ENCODE measurements at regions not wholly inside any gene's neighbourhood (a gene's known extent, or its start where the extent isn't known, plus 50 kb on each side); places are given as distances from the start of the nearest gene placed in this dataset.

DNA sequence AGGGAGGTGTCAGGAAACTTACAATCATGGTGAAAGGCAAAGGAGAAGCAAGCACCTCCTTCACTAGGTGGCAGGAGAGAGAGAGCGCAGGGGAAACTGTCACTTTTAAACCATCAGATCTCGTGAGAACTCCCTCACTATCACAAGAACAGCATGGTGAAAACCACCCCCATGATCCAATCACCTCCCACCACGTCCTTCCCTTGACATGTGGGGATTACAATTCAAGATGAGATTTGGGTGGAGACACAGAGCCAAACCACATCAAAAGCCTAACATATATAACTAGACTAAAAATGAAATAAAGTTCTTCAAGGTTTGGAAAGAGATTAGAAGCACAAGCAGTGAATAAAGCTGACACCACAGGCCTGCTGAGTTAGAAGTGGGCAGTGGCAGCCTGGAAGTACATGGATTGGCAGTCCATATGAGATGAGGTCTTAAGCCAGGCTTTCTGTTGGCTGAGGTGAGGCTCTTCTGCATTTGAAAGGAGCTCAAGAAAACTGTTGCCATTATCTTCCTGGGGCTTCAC, 96.4 kb upstream of the MDFIC start:
- TF ChIP-seq, protein P1, sequence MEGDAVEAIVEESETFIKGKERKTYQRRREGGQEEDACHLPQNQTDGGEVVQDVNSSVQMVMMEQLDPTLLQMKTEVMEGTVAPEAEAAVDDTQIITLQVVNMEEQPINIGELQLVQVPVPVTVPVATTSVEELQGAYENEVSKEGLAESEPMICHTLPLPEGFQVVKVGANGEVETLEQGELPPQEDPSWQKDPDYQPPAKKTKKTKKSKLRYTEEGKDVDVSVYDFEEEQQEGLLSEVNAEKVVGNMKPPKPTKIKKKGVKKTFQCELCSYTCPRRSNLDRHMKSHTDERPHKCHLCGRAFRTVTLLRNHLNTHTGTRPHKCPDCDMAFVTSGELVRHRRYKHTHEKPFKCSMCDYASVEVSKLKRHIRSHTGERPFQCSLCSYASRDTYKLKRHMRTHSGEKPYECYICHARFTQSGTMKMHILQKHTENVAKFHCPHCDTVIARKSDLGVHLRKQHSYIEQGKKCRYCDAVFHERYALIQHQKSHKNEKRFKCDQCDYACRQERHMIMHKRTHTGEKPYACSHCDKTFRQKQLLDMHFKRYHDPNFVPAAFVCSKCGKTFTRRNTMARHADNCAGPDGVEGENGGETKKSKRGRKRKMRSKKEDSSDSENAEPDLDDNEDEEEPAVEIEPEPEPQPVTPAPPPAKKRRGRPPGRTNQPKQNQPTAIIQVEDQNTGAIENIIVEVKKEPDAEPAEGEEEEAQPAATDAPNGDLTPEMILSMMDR (conservative IDR thresholded peaks at IDR 0.05; ENCODE audit: low read length) = no peak
- no peak for TF ChIP-seq EZH2phosphoT487 (IDR thresholded peaks at IDR 0.05; ENCODE audit: borderline replicate concordance, low read depth, low read length)

Measured in OCI-LY7 (cell line).